Panc1 (cell line): ENCODE measurements at regions not wholly inside any gene's neighbourhood (a gene's known extent, or its start where the extent isn't known, plus 50 kb on each side); places are given as distances from the start of the nearest gene placed in this dataset.

Experiments used
- ATAC-seq: fragments of 200-7000 bp; cut with Tn5 transposase; 2 replicates; pipeline ENCODE4 v1.9.1; 2020; ENCODE audit warnings: mild to moderate bottlenecking, moderate library complexity
- BruUV-seq: library from RNA; stranded (reverse); fragments of 400-500 nt; replicated peaks from 2 replicates; lab custom pipeline; 2021; lab: Mats Ljungman, UMichigan
- CTCF ChIA-PET: fragments of 300-600 bp; sonication (Branson Sonifier 250); formaldehyde crosslinking; loops from one replicate; lab custom pipeline; 2022; ENCODE audit warnings: antibody characterized with exemption; lab: Charles Lee
- POLR2A ChIA-PET: fragments of 300-600 bp; sonication (Branson Sonifier 250); formaldehyde crosslinking; loops from one replicate; lab custom pipeline; 2022; ENCODE audit warnings: antibody characterized with exemption; lab: Charles Lee
- DNase-seq: peaks from one replicate; pipeline ENCODE4 v3.0.0-alpha.2; 2010; ENCODE audit warnings: low read depth, low spot score
- H3K27ac ChIP-seq: 2 replicates; pipeline ENCODE4 v1.5.1; 2011; ENCODE audit warnings: mild to moderate bottlenecking, low read length, inconsistent platforms
- H3K27me3 ChIP-seq: fragments of 200-500 bp; sonication (Bioruptor generic); 2 replicates; pipeline ENCODE4 v1.6.0; 2014; ENCODE audit warnings: low read length, inconsistent platforms; ENCODE audit not compliant: control insufficient read depth, insufficient read depth
- H3K36me3 ChIP-seq: fragments of 200-500 bp; sonication (Bioruptor generic); 2 replicates; pipeline ENCODE4 v1.5.1; 2014; ENCODE audit warnings: inconsistent platforms, mild to moderate bottlenecking, low read length, moderate library complexity; ENCODE audit not compliant: control insufficient read depth, insufficient read depth
- H3K4me1 ChIP-seq: 2 replicates; pipeline ENCODE4 v1.5.1; 2011; ENCODE audit warnings: inconsistent platforms, mild to moderate bottlenecking, low read length, moderate library complexity; ENCODE audit not compliant: control insufficient read depth, insufficient read depth
- H3K4me3 ChIP-seq, 2 experiments: 2 replicates each; pipeline ENCODE4 v1.5.1; 2011 to 2012; ENCODE audit warnings: low read depth in 2 of 2, low read length in 2 of 2, mild to moderate bottlenecking in 2 of 2, inconsistent platforms in 1 of 2, moderate library complexity in 1 of 2
- H3K9me3 ChIP-seq: fragments of 200-500 bp; sonication (Bioruptor generic); 2 replicates; pipeline ENCODE4 v1.5.1; 2014; ENCODE audit warnings: low read depth, mild to moderate bottlenecking, inconsistent platforms, low read length, moderate library complexity; ENCODE audit not compliant: control insufficient read depth, insufficient read depth
- POLR2AphosphoS5 ChIP-seq: IDR thresholded peaks from 2 replicates; pipeline ENCODE4 v1.6.1; 2012; ENCODE audit warnings: mild to moderate bottlenecking, low read depth, low read length, moderate library complexity
- SIN3A ChIP-seq: IDR thresholded peaks from 2 replicates; pipeline ENCODE4 v1.6.1; 2012; ENCODE audit warnings: low read depth, mild to moderate bottlenecking, low read length, moderate library complexity, borderline replicate concordance; ENCODE audit not compliant: insufficient read depth
- TCF7L2 ChIP-seq: IDR thresholded peaks from 2 replicates; pipeline ENCODE4 v1.6.1; 2011; ENCODE audit warnings: mild to moderate bottlenecking, low read depth, low read length, inconsistent platforms
- in situ Hi-C: cut with HindIII; loops from 2 replicates; pipeline ENCODE4 v1.10.0; 2016; ENCODE audit warnings: low sequenced_read_pairs, low pct_unique_long_range_greater_than_20kb
- intact Hi-C: fragments of 100-400 bp; cut with micrococcal nuclease; formaldehyde crosslinking; loops from one replicate; pipeline ENCODE4 v1.10.0; 2022; ENCODE audit not compliant: unreplicated experiment
- TF ChIP-seq, protein P1 (sequence below), 2 experiments: IDR thresholded peaks; 2 replicates each; pipeline ENCODE4 v1.6.1; 2011 to 2012; ENCODE audit warnings: low read depth in 2 of 2, control low read depth in 1 of 2, low read length in 1 of 2, mild to moderate bottlenecking in 1 of 2, moderate library complexity in 1 of 2; ENCODE audit not compliant: insufficient read depth in 1 of 2
- TF ChIP-seq, protein P2 (sequence below): fragments of 450-650 bp; IDR thresholded peaks from 2 replicates; pipeline ENCODE4 v1.5.1; 2017; ENCODE audit warnings: mild to moderate bottlenecking

DNA sequence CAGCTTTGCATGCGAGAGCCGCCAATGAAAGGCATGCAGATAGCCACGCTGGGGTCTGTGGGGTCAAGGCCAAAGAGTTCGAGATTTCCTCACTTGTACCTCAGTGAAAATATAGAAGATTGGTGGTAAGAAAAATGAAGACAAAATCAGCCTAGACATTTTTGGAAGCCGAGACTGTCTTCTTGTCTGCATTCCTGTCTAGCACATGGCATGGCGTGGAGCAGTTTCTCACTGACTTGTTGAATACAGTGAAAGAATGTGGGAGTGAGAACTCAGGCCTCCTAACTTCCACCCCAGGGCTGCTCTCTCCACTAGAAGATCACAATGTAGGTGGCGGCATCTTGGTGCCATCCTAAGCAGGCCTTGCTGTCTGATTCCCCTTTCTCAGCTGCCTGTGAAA lies 740.8 kb upstream of the HS6ST1 start:
- H3K4me3 ChIP-seq = no peak overlapping the region
- H3K9me3 ChIP-seq = no peaks in the 10 kb centered on the region
- no peaks in the 10 kb centered on the region for H3K36me3 ChIP-seq
- ChIA-PET POLR2A (no interaction called here), CTCF (no interaction called here)
- H3K27me3 ChIP-seq = no peaks in the 10 kb centered on the region
- ATAC-seq = no peak
- DNase-seq = no peak
- H3K27ac ChIP-seq = no peak overlapping the region
- in situ Hi-C loops = no loop called here
- TF ChIP-seq POLR2AphosphoS5 (no peak), SIN3A (no peak), TCF7L2 (no peak)
- TF ChIP-seq, protein P1, sequence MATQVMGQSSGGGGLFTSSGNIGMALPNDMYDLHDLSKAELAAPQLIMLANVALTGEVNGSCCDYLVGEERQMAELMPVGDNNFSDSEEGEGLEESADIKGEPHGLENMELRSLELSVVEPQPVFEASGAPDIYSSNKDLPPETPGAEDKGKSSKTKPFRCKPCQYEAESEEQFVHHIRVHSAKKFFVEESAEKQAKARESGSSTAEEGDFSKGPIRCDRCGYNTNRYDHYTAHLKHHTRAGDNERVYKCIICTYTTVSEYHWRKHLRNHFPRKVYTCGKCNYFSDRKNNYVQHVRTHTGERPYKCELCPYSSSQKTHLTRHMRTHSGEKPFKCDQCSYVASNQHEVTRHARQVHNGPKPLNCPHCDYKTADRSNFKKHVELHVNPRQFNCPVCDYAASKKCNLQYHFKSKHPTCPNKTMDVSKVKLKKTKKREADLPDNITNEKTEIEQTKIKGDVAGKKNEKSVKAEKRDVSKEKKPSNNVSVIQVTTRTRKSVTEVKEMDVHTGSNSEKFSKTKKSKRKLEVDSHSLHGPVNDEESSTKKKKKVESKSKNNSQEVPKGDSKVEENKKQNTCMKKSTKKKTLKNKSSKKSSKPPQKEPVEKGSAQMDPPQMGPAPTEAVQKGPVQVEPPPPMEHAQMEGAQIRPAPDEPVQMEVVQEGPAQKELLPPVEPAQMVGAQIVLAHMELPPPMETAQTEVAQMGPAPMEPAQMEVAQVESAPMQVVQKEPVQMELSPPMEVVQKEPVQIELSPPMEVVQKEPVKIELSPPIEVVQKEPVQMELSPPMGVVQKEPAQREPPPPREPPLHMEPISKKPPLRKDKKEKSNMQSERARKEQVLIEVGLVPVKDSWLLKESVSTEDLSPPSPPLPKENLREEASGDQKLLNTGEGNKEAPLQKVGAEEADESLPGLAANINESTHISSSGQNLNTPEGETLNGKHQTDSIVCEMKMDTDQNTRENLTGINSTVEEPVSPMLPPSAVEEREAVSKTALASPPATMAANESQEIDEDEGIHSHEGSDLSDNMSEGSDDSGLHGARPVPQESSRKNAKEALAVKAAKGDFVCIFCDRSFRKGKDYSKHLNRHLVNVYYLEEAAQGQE (IDR thresholded peaks at IDR 0.05; ENCODE audit: insufficient read depth in 1 of 2, low read depth in 2 of 2, low read length in 1 of 2) = no peak
- TF ChIP-seq, protein P2, sequence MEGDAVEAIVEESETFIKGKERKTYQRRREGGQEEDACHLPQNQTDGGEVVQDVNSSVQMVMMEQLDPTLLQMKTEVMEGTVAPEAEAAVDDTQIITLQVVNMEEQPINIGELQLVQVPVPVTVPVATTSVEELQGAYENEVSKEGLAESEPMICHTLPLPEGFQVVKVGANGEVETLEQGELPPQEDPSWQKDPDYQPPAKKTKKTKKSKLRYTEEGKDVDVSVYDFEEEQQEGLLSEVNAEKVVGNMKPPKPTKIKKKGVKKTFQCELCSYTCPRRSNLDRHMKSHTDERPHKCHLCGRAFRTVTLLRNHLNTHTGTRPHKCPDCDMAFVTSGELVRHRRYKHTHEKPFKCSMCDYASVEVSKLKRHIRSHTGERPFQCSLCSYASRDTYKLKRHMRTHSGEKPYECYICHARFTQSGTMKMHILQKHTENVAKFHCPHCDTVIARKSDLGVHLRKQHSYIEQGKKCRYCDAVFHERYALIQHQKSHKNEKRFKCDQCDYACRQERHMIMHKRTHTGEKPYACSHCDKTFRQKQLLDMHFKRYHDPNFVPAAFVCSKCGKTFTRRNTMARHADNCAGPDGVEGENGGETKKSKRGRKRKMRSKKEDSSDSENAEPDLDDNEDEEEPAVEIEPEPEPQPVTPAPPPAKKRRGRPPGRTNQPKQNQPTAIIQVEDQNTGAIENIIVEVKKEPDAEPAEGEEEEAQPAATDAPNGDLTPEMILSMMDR = no peak
- intact Hi-C loops = no loop called here
- BruUV-seq = no TSS peak
- H3K4me1 ChIP-seq = no peaks in the 10 kb centered on the region

DNA sequence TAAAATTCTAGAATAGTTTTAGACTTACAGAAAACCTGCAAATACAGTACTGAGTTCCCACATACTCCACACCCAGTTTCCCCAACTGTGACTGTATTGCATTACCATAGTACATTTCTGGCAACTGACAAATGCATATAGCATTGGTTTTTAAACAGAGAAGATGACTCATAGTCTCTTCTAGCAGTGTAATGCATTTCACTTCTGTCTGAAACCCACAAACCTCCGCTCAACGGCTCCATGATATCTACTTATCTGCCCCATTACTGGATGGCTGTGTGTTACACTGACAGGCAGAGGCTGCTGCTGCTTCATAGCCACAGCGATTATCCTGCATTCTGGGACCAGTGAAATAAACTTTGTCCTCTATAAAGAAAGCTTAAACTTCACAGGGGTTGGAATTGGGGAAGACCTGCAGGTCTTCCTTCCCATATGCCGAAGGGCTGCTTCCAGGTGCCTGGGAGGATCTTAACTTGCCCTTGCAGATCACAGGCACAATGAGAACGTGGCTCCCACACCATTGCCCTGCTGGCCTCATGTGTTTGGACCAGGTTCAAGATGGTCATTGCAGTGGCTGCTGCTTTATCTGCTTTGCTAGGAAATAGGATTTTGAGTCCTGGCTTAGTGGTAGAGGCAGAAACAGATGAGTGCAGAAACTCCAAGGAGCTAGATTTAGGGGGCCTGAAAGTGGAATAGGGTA lies 742.6 kb upstream of the HS6ST1 start:
- Histone ChIP-seq H3K27me3 (no peaks in the 10 kb centered on the region), H3K36me3 (no peaks in the 10 kb centered on the region), H3K4me1 (no peaks in the 10 kb centered on the region), H3K4me3 (no peak overlapping the region), H3K9me3 (no peaks in the 10 kb centered on the region), H3K27ac (no peak overlapping the region)
- POLR2A ChIA-PET = no interaction called here
- in situ Hi-C loops = no loop called here
- no peak for ATAC-seq
- intact Hi-C loops = no loop called here
- CTCF ChIA-PET = no interaction called here
- TF ChIP-seq POLR2AphosphoS5 (no peak), TCF7L2 (no peak), SIN3A (no peak)
- TF ChIP-seq, protein P2 = no peak
- TF ChIP-seq, protein P1 (IDR thresholded peaks at IDR 0.05; ENCODE audit: insufficient read depth in 1 of 2, low read depth in 2 of 2, low read length in 1 of 2) = no peak
- no peak for DNase-seq
- BruUV-seq = no TSS peak
